Neuronal stem cell (in vitro differentiated cells): ENCODE measurements at regions not wholly inside any gene's neighbourhood (a gene's known extent, or its start where the extent isn't known, plus 50 kb on each side); places are given as distances from the start of the nearest gene placed in this dataset.

Source experiments
- DNase-seq: peaks from one replicate; pipeline ENCODE4 v3.0.0-alpha.2; 2013; ENCODE audit warnings: low spot score
- H2AFZ ChIP-seq: one replicate; pipeline ENCODE4 v1.6.1; 2013; ENCODE audit warnings: mild to moderate bottlenecking, low read length, inconsistent platforms
- H2AK5ac ChIP-seq: 2 replicates; pipeline ENCODE4 v1.6.1; 2013; ENCODE audit warnings: low read depth, mild to moderate bottlenecking, inconsistent platforms, low read length, moderate library complexity, mixed read lengths
- H2BK120ac ChIP-seq: 2 replicates; pipeline ENCODE4 v1.6.1; 2013; ENCODE audit warnings: low read depth, mild to moderate bottlenecking, inconsistent platforms, low read length, moderate library complexity, mixed read lengths
- H2BK12ac ChIP-seq: one replicate; pipeline ENCODE4 v1.6.1; 2013; ENCODE audit warnings: low read length, inconsistent platforms
- H2BK15ac ChIP-seq: 2 replicates; pipeline ENCODE4 v1.6.1; 2013; ENCODE audit warnings: mild to moderate bottlenecking, low read length, inconsistent platforms, mixed read lengths
- H2BK5ac ChIP-seq: one replicate; pipeline ENCODE4 v1.6.1; 2013; ENCODE audit warnings: inconsistent platforms, mild to moderate bottlenecking, low read length, moderate library complexity
- H3K14ac ChIP-seq: one replicate; pipeline ENCODE4 v1.6.1; 2013; ENCODE audit warnings: low read length, inconsistent platforms
- H3K18ac ChIP-seq: 2 replicates; pipeline ENCODE4 v1.6.1; 2013; ENCODE audit warnings: low read length, inconsistent platforms
- H3K23ac ChIP-seq: 2 replicates; pipeline ENCODE4 v1.6.1; 2013; ENCODE audit warnings: low read depth, mild to moderate bottlenecking, mixed read lengths, low read length, inconsistent platforms; ENCODE audit not compliant: poor library complexity
- H3K27ac ChIP-seq: replicated peaks from 3 replicates; pipeline ENCODE4 v1.5.1; 2013; ENCODE audit warnings: low read length, inconsistent platforms
- H3K27me3 ChIP-seq, 3 experiments: 2 replicates each; pipeline ENCODE4 v1.6.1; 2013; ENCODE audit warnings: low read length in 3 of 3, mild to moderate bottlenecking in 2 of 3, inconsistent platforms in 1 of 3, low read depth in 1 of 3, mixed read lengths in 1 of 3, moderate library complexity in 1 of 3; ENCODE audit not compliant: control insufficient read depth in 3 of 3, insufficient read depth in 3 of 3
- H3K36me3 ChIP-seq, 2 donors: replicated peaks in 1 of 2; 2 replicates each; pipeline ENCODE4 v1.6.1; 2013; ENCODE audit warnings: low read length in 2 of 2; ENCODE audit not compliant: control insufficient read depth in 2 of 2, insufficient read depth in 2 of 2
- H3K4ac ChIP-seq: 2 replicates; pipeline ENCODE4 v1.6.1; 2013; ENCODE audit warnings: inconsistent platforms, mild to moderate bottlenecking, low read length, moderate library complexity
- H3K4me1 ChIP-seq, 2 donors: 1 replicate in 1 of 2; 2 replicates in 1 of 2; pipeline ENCODE4 v1.6.1; 2013; ENCODE audit warnings: low read length in 2 of 2, low read depth in 1 of 2; ENCODE audit not compliant: control insufficient read depth in 2 of 2, insufficient read depth in 1 of 2
- H3K4me2 ChIP-seq: one replicate; pipeline ENCODE4 v1.6.1; 2013; ENCODE audit warnings: mild to moderate bottlenecking, low read length, inconsistent platforms; ENCODE audit not compliant: insufficient read depth, poor library complexity, severe bottlenecking
- H3K4me3 ChIP-seq, 2 donors: 2 replicates each; pipeline ENCODE4 v1.5.1; 2013; ENCODE audit warnings: low read length in 2 of 2, mild to moderate bottlenecking in 2 of 2, inconsistent platforms in 1 of 2, moderate library complexity in 1 of 2
- H3K79me1 ChIP-seq: one replicate; pipeline ENCODE4 v1.6.1; 2013; ENCODE audit warnings: low read depth, mild to moderate bottlenecking, inconsistent platforms, low read length, moderate library complexity
- H3K9ac ChIP-seq: one replicate; pipeline ENCODE4 v1.6.1; 2013; ENCODE audit warnings: mild to moderate bottlenecking, low read depth, low read length, inconsistent platforms; ENCODE audit not compliant: poor library complexity
- H3K9me3 ChIP-seq, 2 donors: replicated peaks in 1 of 2; 2 replicates each; pipeline versions ENCODE3 to v1.6.1; 2013; ENCODE audit warnings: low read length in 2 of 2, mild to moderate bottlenecking in 2 of 2, inconsistent platforms in 1 of 2, low read depth in 1 of 2, mixed read lengths in 1 of 2, moderate library complexity in 1 of 2; ENCODE audit not compliant: control insufficient read depth in 2 of 2, insufficient read depth in 1 of 2
- H4K8ac ChIP-seq: one replicate; pipeline ENCODE4 v1.6.1; 2013; ENCODE audit warnings: low read depth, mild to moderate bottlenecking, inconsistent platforms, low read length, moderate library complexity
- H4K91ac ChIP-seq: one replicate; pipeline ENCODE4 v1.6.1; 2013; ENCODE audit warnings: low read length, low read depth, mild to moderate bottlenecking, inconsistent platforms; ENCODE audit not compliant: poor library complexity
- WGBS, 2 donors: extraction: QIAGEN DNeasy Blood & Tissue Kit; methylation state at CpG; one replicate each; pipeline ENCODE4 v1.1.7; 2013; ENCODE audit warnings: missing lambda C conversion rate in 2 of 2, mixed read lengths in 1 of 2; ENCODE audit not compliant: insufficient read length in 2 of 2, insufficient replicate concordance in 1 of 2; ENCODE audit errors: extremely low coverage in 2 of 2; 5-methylcytosine and 5-hydroxymethylcytosine counted together

DNA sequence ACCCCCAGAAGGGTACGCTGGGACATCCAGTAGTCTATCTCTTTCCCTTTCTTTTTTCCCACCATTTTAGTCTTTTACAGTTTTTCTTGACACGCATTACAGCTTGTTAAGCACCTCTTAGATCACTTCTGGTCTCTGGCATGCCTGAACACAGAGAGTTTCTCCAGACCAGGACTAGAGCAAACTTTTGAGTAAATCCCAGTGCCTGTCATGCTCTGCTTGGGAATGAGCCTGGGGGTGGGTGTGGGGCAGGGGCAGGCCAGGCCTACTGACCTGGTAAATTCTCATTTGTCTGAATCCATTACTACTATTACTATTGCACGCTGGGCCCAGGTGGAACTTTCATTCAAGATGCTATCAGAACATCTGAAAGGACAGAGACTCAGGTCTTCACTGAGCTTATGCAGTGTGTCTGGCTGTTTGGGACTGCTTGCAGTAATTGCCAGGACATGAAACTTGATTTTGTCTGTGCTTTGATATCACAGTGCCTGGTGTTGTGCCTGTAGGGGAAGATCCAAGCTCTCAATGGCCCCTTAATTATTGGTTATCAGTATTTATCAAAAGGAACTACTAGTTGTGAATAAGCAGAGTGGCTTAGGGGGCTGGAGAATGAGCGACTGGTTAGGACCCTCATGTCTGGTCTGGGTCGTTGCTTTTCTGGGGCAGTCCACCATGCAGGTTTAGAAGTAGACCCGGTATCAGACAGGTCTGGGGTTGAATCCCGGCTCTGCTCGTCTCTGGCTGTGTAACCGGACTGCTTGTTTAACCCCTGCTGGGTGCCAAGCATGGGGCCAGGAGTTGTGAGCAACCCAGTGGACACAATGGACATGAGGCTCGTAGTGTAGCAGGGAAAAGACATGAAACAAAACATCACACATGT, 196.1 kb upstream of the TLE3 start:
- H3K27ac ChIP-seq, result no peak overlapping the region
- H3K4me2 ChIP-seq, result no peak overlapping the region
- no peak overlapping the region for H2AK5ac ChIP-seq
- H3K14ac ChIP-seq, result no peak overlapping the region
- H3K18ac ChIP-seq, result no peak overlapping the region
- H2BK120ac ChIP-seq, result no peak overlapping the region
- no peaks in the 10 kb centered on the region for H3K9me3 ChIP-seq
- no CpG with 5 or more reads among the region's 10 CpGs for WGBS, 2 donors
- no peak overlapping the region for H2BK12ac ChIP-seq
- H4K8ac ChIP-seq, result no peak overlapping the region
- no peaks in the 10 kb centered on the region for H3K27me3 ChIP-seq
- peaks cover 0 to 5% of the 10 kb centered on the region in 2 donors for H3K4me1 ChIP-seq
- no peak overlapping the region for H3K9ac ChIP-seq
- H2BK5ac ChIP-seq, result no peak overlapping the region
- no peak overlapping the region for H2AFZ ChIP-seq
- H3K36me3 ChIP-seq, result no peaks in the 10 kb centered on the region
- H3K23ac ChIP-seq, result no peak overlapping the region
- no peaks in the 10 kb centered on the region for H3K79me1 ChIP-seq
- H4K91ac ChIP-seq, result no peak overlapping the region
- H3K4me3 ChIP-seq, result no peak overlapping the region
- H3K4ac ChIP-seq, result no peak overlapping the region
- no peak overlapping the region for H2BK15ac ChIP-seq
- no peak for DNase-seq

DNA sequence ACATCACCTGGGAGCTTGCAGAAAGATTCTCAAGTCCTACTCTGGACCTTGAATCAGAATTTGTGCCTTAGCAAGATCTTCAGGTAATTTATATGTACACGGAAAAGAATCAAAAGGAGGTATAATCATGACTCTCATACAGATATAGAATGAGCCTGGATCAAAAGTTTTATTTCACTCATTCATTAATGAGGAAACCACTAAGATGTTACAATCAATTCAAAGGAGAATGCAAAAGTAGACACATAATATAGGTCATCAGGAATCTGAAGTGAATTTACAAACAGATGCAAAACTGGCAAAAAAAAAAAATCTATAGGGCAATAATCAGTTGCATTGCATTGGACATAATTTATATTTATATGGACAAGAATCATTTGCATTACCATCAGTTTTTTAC, 195.4 kb upstream of the TLE3 start:
- H4K91ac ChIP-seq, result no peak overlapping the region
- H2BK120ac ChIP-seq, result no peak overlapping the region
- H3K18ac ChIP-seq, result no peak overlapping the region
- H2AFZ ChIP-seq, result no peak overlapping the region
- H3K79me1 ChIP-seq, result no peaks in the 10 kb centered on the region
- no peak overlapping the region for H3K14ac ChIP-seq
- H3K36me3 ChIP-seq, result no peaks in the 10 kb centered on the region
- H3K27ac ChIP-seq, result no peak overlapping the region
- no peak overlapping the region for H2AK5ac ChIP-seq
- no peak overlapping the region for H3K23ac ChIP-seq
- H3K4me1 ChIP-seq, result peaks cover 0 to 5% of the 10 kb centered on the region in 2 donors
- H2BK15ac ChIP-seq, result no peak overlapping the region
- no peak overlapping the region for H3K9ac ChIP-seq
- no peak overlapping the region for H3K4ac ChIP-seq
- no peaks in the 10 kb centered on the region for H3K27me3 ChIP-seq
- no peak for DNase-seq
- H2BK12ac ChIP-seq, result no peak overlapping the region
- H3K9me3 ChIP-seq, result no peaks in the 10 kb centered on the region
- no peak overlapping the region for H2BK5ac ChIP-seq
- no peak overlapping the region for H3K4me3 ChIP-seq
- H4K8ac ChIP-seq, result no peak overlapping the region
- H3K4me2 ChIP-seq, result no peak overlapping the region
- no CpG with 5 or more reads among the region's 1 CpG for WGBS, 2 donors

DNA sequence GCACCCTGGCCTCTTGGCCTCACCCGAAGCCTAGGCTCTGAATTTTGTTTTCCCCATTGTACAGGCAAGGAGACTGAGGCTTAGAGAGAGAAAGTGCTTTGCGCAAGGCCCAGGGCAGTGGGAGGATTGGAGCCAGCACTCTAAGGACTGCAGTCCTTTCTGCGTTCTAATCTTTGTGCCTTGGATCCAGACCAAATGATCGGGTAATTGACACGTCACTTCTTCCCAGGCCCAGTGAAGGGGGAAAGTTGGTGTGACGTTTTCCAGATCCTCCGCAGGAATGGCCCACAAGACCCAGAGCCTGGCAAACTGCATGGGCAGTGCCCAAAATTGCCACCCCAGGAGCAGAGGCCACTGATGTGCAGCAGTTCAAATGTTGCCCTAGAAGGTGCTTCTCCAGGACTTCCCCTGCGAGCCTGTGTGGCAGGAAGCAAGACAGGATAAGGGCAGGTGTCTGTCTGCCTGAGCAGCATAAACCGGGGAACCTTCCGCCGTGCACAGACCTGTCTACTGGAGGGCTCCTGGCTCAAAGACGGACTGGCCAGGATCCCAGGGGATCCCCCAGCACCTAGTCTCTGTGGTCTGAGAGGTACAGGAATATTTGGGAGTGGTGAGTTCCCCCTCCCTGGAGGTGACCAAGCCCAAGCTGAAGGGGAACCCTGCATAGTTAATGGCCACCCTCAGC, 194.5 kb upstream of the TLE3 start:
- H3K23ac ChIP-seq, result no peak overlapping the region
- no peaks in the 10 kb centered on the region for H3K9me3 ChIP-seq
- H3K14ac ChIP-seq, result no peak overlapping the region
- no peak overlapping the region for H2BK120ac ChIP-seq
- H4K8ac ChIP-seq, result no peak overlapping the region
- no peak overlapping the region for H3K9ac ChIP-seq
- peaks cover 0 to 5% of the 10 kb centered on the region in 2 donors for H3K4me1 ChIP-seq
- no peak overlapping the region for H2AK5ac ChIP-seq
- H3K36me3 ChIP-seq, result no peaks in the 10 kb centered on the region
- H2BK12ac ChIP-seq, result no peak overlapping the region
- H3K18ac ChIP-seq, result no peak overlapping the region
- no CpG with 5 or more reads among the region's 12 CpGs for WGBS, 2 donors
- no peaks in the 10 kb centered on the region for H3K27me3 ChIP-seq
- DNase-seq, result no peak
- H4K91ac ChIP-seq, result no peak overlapping the region
- no peak overlapping the region for H3K4me2 ChIP-seq
- H3K4me3 ChIP-seq, result no peak overlapping the region
- H3K79me1 ChIP-seq, result no peaks in the 10 kb centered on the region
- no peak overlapping the region for H3K27ac ChIP-seq
- no peak overlapping the region for H3K4ac ChIP-seq
- no peak overlapping the region for H2BK5ac ChIP-seq
- no peak overlapping the region for H2AFZ ChIP-seq
- H2BK15ac ChIP-seq, result no peak overlapping the region

DNA sequence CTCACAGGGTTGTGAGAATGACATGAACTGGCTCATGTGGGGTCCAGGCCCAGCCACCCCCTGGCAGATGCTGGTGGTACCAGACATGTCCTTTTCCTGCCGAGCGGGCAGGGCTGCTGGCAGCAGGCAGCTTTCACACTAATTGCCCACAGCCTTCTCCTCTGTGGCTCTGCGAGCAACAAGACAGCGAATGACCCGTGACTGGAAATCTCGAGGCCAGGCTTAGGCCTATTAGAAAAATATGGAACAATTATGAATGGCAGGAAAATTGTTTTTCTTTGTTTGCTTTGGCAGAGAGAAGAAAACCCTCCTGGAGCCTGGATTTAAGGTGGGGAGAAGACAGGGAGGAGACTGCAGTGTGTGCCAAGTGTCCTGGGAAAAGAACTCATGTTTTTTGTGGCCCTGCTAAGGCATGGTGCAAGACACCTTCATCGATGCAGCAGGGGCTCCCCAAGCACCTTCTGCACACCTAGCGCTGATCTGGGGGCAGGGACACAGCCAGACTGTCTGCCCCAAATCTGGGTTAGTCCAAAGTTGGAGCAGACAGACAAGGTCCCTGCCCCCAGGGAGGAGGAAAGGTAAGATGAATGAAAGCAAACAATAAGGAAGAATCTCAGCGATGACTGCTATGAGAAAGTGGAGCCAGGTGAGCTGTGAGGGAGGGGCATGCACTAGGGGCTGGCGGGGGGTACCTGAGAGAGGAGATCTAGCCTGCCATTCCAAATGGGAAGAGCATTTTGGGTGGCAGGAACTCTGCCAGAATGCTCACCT, 193.8 kb upstream of the TLE3 start:
- H2BK12ac ChIP-seq, result no peak overlapping the region
- H3K4me1 ChIP-seq, result peaks cover 0 to 5% of the 10 kb centered on the region in 2 donors
- no peak overlapping the region for H2AK5ac ChIP-seq
- H3K18ac ChIP-seq, result no peak overlapping the region
- H3K79me1 ChIP-seq, result no peaks in the 10 kb centered on the region
- H3K36me3 ChIP-seq, result no peaks in the 10 kb centered on the region
- no CpG with 5 or more reads among the region's 10 CpGs for WGBS, 2 donors
- H3K4me3 ChIP-seq, result no peak overlapping the region
- no peaks in the 10 kb centered on the region for H3K9me3 ChIP-seq
- H2BK120ac ChIP-seq, result no peak overlapping the region
- H3K27ac ChIP-seq, result no peak overlapping the region
- H3K4ac ChIP-seq, result no peak overlapping the region
- H4K8ac ChIP-seq, result no peak overlapping the region
- no peak overlapping the region for H2AFZ ChIP-seq
- H3K14ac ChIP-seq, result no peak overlapping the region
- no peak overlapping the region for H3K23ac ChIP-seq
- no peak overlapping the region for H2BK15ac ChIP-seq
- DNase-seq, result no peak
- no peak overlapping the region for H4K91ac ChIP-seq
- no peaks in the 10 kb centered on the region for H3K27me3 ChIP-seq
- no peak overlapping the region for H3K9ac ChIP-seq
- H3K4me2 ChIP-seq, result no peak overlapping the region
- no peak overlapping the region for H2BK5ac ChIP-seq
